DMS114 treated with DMSO at 0.1 percent for 48 hours (cell line): ENCODE measurements at regions not wholly inside any gene's neighbourhood (a gene's known extent, or its start where the extent isn't known, plus 50 kb on each side); places are given as distances from the start of the nearest gene placed in this dataset.
"Not testable (repeated sequence)": the region's sequence is repeated elsewhere in the genome, so short reads cannot be mapped to it uniquely, and the experiment has no call there.

Experiments
- DNase-seq: peaks from one replicate; lab custom pipeline; 2025; ENCODE audit not compliant: unreplicated experiment; lab: John Stamatoyannopoulos, UW

- DNase-seq = no peak
Observed at GRCh38 chr7:8314566-8314965, 52.6 kb upstream of the ICA1 start.

GRCh38 chr7:8319115-8319514 lies 57.1 kb upstream of the ICA1 start:
- no peak for DNase-seq

- DNase-seq = no peak
Observed at GRCh38 chr7:8320174-8320573, 58.2 kb upstream of the ICA1 start.

- no peak for DNase-seq
Observed at GRCh38 chr7:8321312-8321711, 59.3 kb upstream of the ICA1 start.

GRCh38 chr7:8322667-8323066 lies 60.7 kb upstream of the ICA1 start:
- no peak for DNase-seq

DNA sequence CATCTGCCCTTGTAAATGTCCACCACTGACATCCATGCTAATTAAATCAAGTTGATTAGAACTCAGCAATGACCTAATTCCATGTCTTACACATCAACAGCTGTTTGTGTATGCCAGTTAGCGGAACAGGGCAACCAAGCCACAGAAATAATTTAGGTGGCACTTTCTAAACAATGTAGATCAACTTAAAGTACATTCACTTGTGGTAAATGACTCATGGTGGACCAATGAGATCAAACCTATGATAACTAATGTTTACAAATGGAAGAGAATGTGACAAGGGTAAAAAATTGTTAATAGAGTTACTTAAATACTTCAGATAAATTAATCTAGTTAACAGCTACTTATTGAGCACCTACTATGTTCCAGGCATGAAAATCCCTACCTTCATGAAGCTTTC lies 63.1 kb upstream of the ICA1 start:
- DNase-seq = no peak

DNA sequence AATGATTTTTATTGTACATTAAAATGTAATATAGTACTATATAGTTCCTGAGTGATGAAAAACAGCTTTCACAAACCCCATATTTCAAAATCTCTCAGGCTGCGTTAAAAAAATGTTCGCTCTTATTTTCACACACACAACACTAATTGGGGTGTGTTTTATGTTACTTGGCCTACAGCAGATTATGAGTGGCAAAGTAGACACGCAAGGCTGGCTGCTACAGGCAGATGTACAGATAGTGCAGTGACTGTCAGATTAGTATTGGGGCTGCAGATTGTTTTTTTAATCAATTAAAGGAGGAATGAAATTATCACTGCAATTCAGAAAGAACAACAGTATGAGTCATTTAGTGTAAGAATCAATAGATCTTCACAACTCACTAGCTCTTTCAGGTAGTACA lies 65.2 kb upstream of the ICA1 start:
- no peak for DNase-seq

DNA sequence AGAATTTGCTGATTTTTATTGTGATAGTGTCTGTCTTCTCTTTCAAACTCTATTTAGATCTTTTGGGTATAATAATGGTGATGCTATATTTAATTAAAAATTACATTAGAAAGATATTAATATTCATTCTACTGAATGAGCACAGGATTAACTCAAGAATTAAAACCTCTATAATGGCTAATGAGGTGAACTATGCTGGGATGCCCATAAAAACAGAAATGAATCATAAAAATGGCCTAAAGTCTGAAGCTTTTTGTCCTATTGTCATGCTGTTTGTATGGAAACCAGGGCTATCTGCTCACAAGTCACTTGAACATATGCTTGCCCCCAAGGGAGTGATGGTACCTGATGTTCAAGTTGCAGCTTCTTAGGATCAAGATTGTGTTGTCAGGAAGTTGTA lies 76.2 kb upstream of the ICA1 start:
- no peak for DNase-seq

DNA sequence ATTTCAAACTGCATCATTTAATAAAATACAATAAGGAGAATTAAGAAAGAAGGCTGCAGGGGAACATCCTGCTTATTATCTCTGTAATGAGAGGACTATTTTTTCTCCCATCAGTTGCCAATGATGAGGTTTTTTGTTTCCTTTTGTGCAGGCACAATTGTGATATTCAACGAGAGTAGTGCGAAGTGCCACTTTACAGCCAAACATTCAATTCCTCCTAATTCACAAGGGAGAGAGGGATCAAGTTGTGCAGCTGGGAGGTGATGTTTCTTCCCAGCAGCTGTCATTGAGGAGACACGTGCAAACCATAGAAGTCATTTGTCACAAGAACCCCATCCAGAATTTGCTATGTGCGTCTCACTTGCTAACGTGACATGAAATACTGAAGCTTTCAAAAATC lies 81.6 kb upstream of the ICA1 start:
- DNase-seq = no peak

- not testable (repeated sequence) for DNase-seq
Observed at GRCh38 chr7:8347395-8347794, 85.4 kb upstream of the ICA1 start.

DNA sequence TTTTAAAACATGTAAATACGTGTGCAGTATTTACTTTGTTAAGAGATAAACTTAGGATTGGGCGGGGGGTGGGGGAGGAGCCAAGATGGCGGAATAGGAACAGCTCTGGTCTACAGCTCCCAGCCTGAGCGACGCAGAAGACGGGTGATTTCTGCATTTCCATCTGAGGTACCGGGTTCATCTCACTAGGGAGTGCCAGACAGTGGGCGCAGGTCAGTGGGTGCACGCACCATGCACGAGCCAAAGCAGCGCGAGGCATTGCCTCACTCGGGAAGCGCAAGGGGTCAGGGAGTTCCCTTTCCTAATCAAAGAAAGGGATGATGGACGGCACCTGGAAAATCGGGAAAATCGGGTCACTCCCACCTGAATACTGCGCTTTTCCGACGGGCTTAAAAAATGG lies 81.8 kb upstream of the NXPH1 start:
- not testable (repeated sequence) for DNase-seq

- DNase-seq = no peak
Observed at GRCh38 chr7:8353991-8354390, 79.4 kb upstream of the NXPH1 start.

DNA sequence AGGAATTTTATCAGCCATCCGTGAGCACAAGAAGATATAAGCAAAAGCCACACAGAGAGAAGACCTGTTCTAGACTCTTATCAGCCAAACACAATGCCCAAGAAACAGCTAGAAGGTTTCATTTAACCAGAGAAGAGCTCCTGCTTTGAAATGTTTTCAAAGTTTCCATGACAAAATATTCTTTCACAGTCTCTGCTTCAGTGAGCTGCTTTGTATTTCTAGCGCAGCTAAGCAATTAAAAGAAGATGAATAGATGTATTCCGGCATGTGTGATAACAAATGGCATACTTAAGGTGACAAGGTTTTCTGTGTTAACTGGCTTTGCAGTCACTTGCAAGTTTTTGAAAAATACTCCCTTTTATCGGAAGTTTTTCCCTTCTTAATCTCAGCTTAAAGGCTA lies 78.9 kb upstream of the NXPH1 start:
- DNase-seq = no peak

GRCh38 chr7:8356071-8356470 lies 77.3 kb upstream of the NXPH1 start:
- no peak for DNase-seq

GRCh38 chr7:8357536-8357935 lies 75.9 kb upstream of the NXPH1 start:
- no peak for DNase-seq

- no peak for DNase-seq
Observed at GRCh38 chr7:8360564-8361153, 72.8 kb upstream of the NXPH1 start.

- DNase-seq = no peak
Observed at GRCh38 chr7:8362723-8363369, 70.6 kb upstream of the NXPH1 start.

GRCh38 chr7:8363407-8364015 lies 69.9 kb upstream of the NXPH1 start:
- DNase-seq = no peak

DNA sequence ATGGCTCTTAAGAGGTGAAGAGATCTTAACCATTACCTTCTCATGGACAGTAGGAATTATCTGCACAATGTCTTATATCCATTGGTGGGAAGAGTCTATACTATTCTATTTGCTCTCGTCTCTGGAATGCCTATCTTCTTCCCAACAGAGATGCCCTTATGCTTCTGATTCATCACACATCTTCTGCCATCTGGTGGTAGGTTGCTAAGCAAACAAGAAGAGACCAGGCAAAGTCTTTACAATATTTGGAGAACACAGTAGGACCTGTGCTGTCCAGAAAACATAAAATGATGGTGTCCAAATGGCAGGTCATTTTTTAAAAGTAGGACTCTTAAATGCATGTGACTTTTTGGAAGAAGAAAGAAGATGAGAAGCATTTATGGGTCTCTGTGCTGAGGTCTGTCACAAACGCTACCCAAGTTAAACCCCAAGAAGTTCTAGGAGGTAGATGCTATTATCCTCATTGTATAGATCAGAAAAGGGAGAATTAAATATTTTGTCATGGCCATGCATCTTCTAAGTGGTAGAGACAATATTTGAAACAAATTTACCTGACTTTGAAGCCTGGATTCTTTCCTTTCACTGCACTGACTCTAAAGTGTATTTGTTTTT lies 67.8 kb upstream of the NXPH1 start:
- peak; percentile 62 for DNase-seq

- not testable (repeated sequence) for DNase-seq
Observed at GRCh38 chr7:8368007-8368406, 65.4 kb upstream of the NXPH1 start.

DNA sequence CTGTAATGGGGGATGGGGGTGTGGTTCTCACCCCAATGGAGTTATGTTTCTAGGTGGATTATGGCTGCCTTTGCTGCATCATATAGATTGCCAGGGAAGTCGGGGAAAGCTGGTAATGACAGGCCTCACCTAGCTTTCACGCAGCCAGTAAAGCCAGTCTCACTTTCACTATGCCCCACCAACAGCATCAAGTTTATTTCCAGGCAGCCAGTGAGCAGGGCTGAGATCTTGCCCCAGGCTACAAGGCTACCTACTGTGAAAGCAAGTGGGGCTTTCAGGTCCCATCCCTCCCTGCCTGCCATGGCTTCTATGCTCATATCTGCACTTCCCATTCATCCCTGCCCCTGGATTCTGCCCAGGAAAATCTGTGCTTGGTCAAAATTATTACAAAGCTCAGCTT lies 61.7 kb upstream of the NXPH1 start:
- DNase-seq = no peak

DNA sequence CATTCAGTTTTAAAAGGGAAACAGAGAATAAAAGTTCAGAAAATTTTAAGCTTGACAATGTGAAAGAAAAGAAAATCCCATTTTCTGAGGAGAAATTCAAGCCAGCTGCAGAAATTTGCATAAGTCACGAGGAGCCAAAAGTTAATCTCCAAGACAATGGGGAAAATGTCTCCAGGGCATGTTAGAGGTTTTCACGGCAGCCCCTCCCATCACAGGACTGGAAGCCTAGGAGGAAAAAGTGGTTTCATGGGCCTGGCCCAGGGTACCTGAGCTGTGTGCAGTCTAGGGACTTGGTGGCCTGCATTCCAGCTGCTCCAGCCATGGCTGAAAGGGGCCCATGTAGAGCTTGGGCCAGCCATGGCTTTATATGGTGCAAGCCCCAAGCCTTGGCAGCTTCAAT lies 59.6 kb upstream of the NXPH1 start:
- DNase-seq = no peak
